Thyroid gland (tissue), 4 donors: ENCODE measurements at regions not wholly inside any gene's neighbourhood (a gene's known extent, or its start where the extent isn't known, plus 50 kb on each side); places are given as distances from the start of the nearest gene placed in this dataset.
"Not testable (repeated sequence)": the region's sequence is repeated elsewhere in the genome, so short reads cannot be mapped to it uniquely, and the experiment has no call there.

Experiments used
- DNase-seq, 2 donors: peaks; one replicate each; pipeline ENCODE4 v3.0.0-alpha.2; 2019
- H3K27ac ChIP-seq, 3 donors: fragments of 200-600 bp; sonication (generic); 1 replicate in 2 of 3; 2 replicates in 1 of 3; pipeline ENCODE4 v1.5.1; 2016 to 2019; ENCODE audit warnings: mild to moderate bottlenecking in 1 of 3, moderate library complexity in 1 of 3
- H3K27me3 ChIP-seq: fragments of 200-600 bp; sonication (generic); one replicate; pipeline ENCODE4 v1.5.1; 2019
- H3K36me3 ChIP-seq, 2 donors: fragments of 200-600 bp; sonication (generic); one replicate each; pipeline ENCODE4 v1.5.1; 2016 to 2019
- H3K4me1 ChIP-seq, 2 donors: fragments of 200-600 bp; sonication (generic); one replicate each; pipeline ENCODE4 v1.5.1; 2017 to 2019
- H3K4me3 ChIP-seq, 3 donors: fragments of 200-600 bp; sonication (generic); replicated peaks in 1 of 3; 1 replicate in 2 of 3; 2 replicates in 1 of 3; pipeline ENCODE4 v1.5.1; 2016; ENCODE audit warnings: mild to moderate bottlenecking in 1 of 3
- H3K9me3 ChIP-seq: fragments of 200-600 bp; sonication (generic); one replicate; pipeline ENCODE4 v1.5.1; 2017
- CTCF ChIP-seq, 6 experiments: fragments of 200-600 bp in 3 of 6; fragments of 450-650 bp in 3 of 6; sonication (generic) in 3 of 6; IDR thresholded peaks; one replicate each; pipeline ENCODE4 v1.5.1; 2016 to 2019; ENCODE audit warnings: antibody characterized with exemption in 6 of 6, mild to moderate bottlenecking in 2 of 6, inconsistent platforms in 1 of 6, moderate library complexity in 1 of 6
- POLR2A ChIP-seq, 2 donors: fragments of 450-650 bp; IDR thresholded peaks; one replicate each; pipeline ENCODE4 v1.6.1; 2017; ENCODE audit warnings: antibody characterized with exemption in 2 of 2, mild to moderate bottlenecking in 2 of 2, moderate library complexity in 1 of 2
- WGBS, 2 donors: methylation state at CpG; one replicate each; pipeline ENCODE4 v1.1.5; 2017; 5-methylcytosine and 5-hydroxymethylcytosine counted together
- intact Hi-C: fragments of 100-400 bp; cut with DNase I; formaldehyde crosslinking; loops from one replicate; pipeline ENCODE4 v1.15.1; 2023

- H3K4me1 ChIP-seq, result peaks cover 0 to 3% of the 10 kb centered on the region in 2 donors
- H3K9me3 ChIP-seq, result no peaks in the 10 kb centered on the region
- no peaks in the 10 kb centered on the region for H3K27me3 ChIP-seq
- 89 to 97% methylated on average over 4 of the region's 4 CpGs for WGBS, 2 donors
- H3K27ac ChIP-seq, result no peak overlapping the region
- no peak overlapping the region for H3K4me3 ChIP-seq
- no peaks in the 10 kb centered on the region for H3K36me3 ChIP-seq
- no peak for DNase-seq
- intact Hi-C loops, result no loop called here
- TF ChIP-seq POLR2A (IDR thresholded peaks at IDR 0.05) (no peak), CTCF (IDR thresholded peaks at IDR 0.05) (no peak)
These were observed 201.3 kb upstream of the OR13F1 start for GRCh38 chr9:104302775-104303174.

DNA sequence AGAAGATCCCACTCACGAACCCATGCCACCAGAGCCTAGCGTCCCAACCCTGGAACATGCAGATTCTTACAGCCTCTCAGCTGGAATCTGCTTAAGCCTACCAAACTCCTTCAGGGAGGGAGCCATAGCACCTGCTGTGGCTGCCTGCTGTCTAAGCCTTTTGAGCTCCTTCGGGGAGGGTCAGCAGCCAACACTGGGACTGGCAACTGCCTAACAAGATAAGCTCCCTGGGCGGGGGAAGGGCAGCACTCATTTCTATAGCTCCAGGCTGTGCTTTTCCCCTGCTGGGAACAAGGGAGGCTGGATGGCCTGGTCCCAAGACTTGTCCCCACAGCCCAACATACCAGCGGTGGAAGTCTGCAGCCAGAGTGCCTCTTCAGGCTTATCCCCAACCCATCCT lies 199.1 kb upstream of the OR13F1 start:
- Histone ChIP-seq H3K36me3 (no peaks in the 10 kb centered on the region), H3K27ac (no peak overlapping the region), H3K4me1 (peaks cover 0 to 3% of the 10 kb centered on the region in 2 donors), H3K27me3 (no peaks in the 10 kb centered on the region), H3K4me3 (no peak overlapping the region), H3K9me3 (no peaks in the 10 kb centered on the region)
- WGBS, 2 donors, result 81 to 84% methylated on average over 5 of the region's 5 CpGs
- TF ChIP-seq CTCF (IDR thresholded peaks at IDR 0.05) (no peak), POLR2A (IDR thresholded peaks at IDR 0.05) (no peak)
- intact Hi-C loops, result no loop called here
- DNase-seq, result no peak

DNA sequence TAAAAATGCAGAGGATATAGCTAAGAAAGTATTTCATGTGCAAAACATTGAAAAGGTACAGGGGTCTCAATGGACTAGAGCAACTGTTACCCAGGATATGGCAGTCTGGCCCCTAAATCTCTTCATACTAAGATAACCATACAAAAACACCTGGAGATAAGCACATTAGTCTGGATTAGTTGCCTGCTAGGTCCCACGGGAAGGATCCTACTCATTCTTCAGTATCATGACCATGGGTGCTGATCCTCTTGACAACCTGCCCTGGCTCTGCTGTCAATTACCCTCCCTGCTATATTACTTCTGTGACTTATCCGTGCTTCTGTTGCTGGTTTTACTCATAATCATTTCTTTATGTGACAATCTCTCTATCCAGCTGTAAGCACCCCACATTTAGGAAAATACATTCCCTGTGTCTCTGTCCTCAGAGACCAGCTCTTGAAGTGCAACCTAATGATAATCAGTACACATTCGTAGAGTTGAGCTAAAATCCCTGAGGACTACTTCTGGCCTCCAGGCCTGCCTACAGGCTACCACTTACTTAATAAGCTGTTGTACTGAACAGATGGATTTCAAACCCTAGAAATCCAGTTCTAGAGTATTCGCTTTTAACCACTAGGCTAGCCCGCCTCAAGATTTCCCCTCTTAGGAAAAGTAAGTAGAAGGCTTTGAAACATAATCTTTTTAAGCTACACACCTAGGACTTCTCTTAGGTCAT lies 190.5 kb upstream of the OR13F1 start:
- Histone ChIP-seq H3K36me3 (no peaks in the 10 kb centered on the region), H3K27me3 (no peaks in the 10 kb centered on the region), H3K4me3 (no peak overlapping the region), H3K4me1 (no peaks in the 10 kb centered on the region), H3K27ac (no peak overlapping the region), H3K9me3 (no peaks in the 10 kb centered on the region)
- intact Hi-C loops, result no loop called here
- no peak for TF ChIP-seq CTCF (IDR thresholded peaks at IDR 0.05)
- DNase-seq, result no peak
- 74 to 80% methylated on average over 5 of the region's 5 CpGs for WGBS, 2 donors

DNA sequence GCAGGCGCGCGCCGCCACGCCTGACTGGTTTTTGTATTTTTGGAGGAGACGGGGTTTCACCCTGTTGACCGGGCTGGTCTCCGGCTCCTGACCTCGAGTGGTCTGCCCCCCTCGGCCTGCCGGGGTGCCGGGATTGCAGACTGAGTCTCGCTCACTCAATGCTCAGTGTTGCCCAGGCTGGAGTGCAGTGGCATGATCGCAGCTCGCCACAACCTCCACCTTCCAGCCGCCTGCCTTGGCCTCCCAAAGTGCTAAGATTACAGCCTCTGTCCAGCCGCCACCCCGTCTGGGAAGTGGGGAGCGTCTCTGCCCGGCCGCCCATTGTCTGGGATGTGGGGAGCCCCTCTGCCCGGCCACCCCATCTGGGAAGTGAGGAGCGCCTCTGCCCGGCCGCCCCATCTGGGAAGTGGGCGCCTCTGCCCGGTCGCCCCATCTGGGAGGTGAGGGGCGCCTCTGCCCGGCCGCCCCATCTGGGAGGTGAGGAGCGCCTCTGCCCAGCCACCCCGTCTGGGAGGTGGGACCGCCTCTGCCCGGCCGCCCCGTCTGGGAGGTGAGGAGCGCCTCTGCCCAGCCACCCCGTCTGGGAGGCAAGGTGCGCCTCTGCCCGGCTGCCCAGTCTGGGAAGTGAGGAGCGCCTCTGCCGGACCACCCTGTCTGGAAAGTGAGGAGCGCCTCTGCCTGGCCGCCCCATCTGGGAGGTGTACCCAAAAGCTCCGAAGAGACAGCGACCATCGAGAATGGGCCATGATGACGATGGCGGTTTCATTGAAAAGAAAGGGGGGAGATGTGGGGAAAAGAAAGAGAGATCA lies 187.7 kb upstream of the OR13F1 start:
- H3K27me3 ChIP-seq, H3K36me3 ChIP-seq, H3K9me3 ChIP-seq, H3K4me3 ChIP-seq, H3K27ac ChIP-seq, DNase-seq, H3K4me1 ChIP-seq, intact Hi-C loops: not testable (repeated sequence)
- WGBS, 2 donors, result 90 to 96% methylated on average over 25 to 40 of the region's 50 CpGs

GRCh38 chr9:104319198-104319597 lies 184.9 kb upstream of the OR13F1 start:
- H3K9me3 ChIP-seq, result no peaks in the 10 kb centered on the region
- H3K4me1 ChIP-seq, result peaks cover 6% of the 10 kb centered on the region in 2 donors
- H3K27me3 ChIP-seq, result no peaks in the 10 kb centered on the region
- WGBS, 2 donors, result 57 to 64% methylated on average over 2 of the region's 2 CpGs
- H3K36me3 ChIP-seq, result no peaks in the 10 kb centered on the region
- no peak for TF ChIP-seq POLR2A (IDR thresholded peaks at IDR 0.05)
- no peak for TF ChIP-seq CTCF (IDR thresholded peaks at IDR 0.05)
- H3K4me3 ChIP-seq, result no peak overlapping the region
- intact Hi-C loops, result no loop called here
- H3K27ac ChIP-seq, result no peak overlapping the region
- no peak for DNase-seq
